IMR-90 (cell line): ENCODE measurements at regions not wholly inside any gene's neighbourhood (a gene's known extent, or its start where the extent isn't known, plus 50 kb on each side); places are given as distances from the start of the nearest gene placed in this dataset.

Experiments used
- ATAC-seq: fragments of 200-7000 bp; cut with Tn5 transposase; 2 replicates; pipeline ENCODE4 v1.9.1; 2020; ENCODE audit warnings: low read depth, mild to moderate bottlenecking, moderate library complexity
- BruUV-seq: library from RNA; stranded (reverse); fragments of 400-500 nt; replicated peaks from 2 replicates; lab custom pipeline; 2021; lab: Mats Ljungman, UMichigan
- CTCF ChIA-PET: fragments of 300-600 bp; formaldehyde crosslinking; extraction: SDS; loops from one replicate; lab custom pipeline; 2021; ENCODE audit warnings: antibody characterized with exemption; lab: Yijun Ruan, JAX
- POLR2A ChIA-PET: fragments of 300-600 bp; sonication (Branson Sonifier 250); formaldehyde crosslinking; loops from one replicate; lab custom pipeline; 2022; ENCODE audit warnings: antibody characterized with exemption; ENCODE audit not compliant: unreplicated experiment; lab: Charles Lee
- DNase-seq: peaks from one replicate; pipeline ENCODE4 v3.0.0; 2013
- H2AFZ ChIP-seq: replicated peaks from 2 replicates; pipeline ENCODE3; 2013; ENCODE audit warnings: low read length, mild to moderate bottlenecking; ENCODE audit not compliant: poor library complexity
- H2AK5ac ChIP-seq: 2 replicates; pipeline ENCODE4 v1.6.1; 2013; ENCODE audit warnings: low read depth, low read length, inconsistent platforms
- H2AK9ac ChIP-seq: replicated peaks from 2 replicates; pipeline ENCODE3; 2013; ENCODE audit warnings: mild to moderate bottlenecking, low read depth, low read length, moderate library complexity; ENCODE audit not compliant: poor library complexity
- H2BK120ac ChIP-seq: 2 replicates; pipeline ENCODE4 v1.6.1; 2013; ENCODE audit warnings: low read depth, low read length, inconsistent platforms
- H2BK15ac ChIP-seq: 3 replicates; pipeline ENCODE4 v1.6.1; 2013; ENCODE audit warnings: low read depth, low read length, inconsistent platforms
- H2BK20ac ChIP-seq: 2 replicates; pipeline ENCODE4 v1.6.1; 2013; ENCODE audit warnings: low read depth, mild to moderate bottlenecking, inconsistent platforms, low read length, moderate library complexity
- H2BK5ac ChIP-seq: 2 replicates; pipeline ENCODE4 v1.6.1; 2013; ENCODE audit warnings: mild to moderate bottlenecking, low read depth, low read length, inconsistent platforms; ENCODE audit not compliant: poor library complexity, severe bottlenecking
- H3K14ac ChIP-seq: replicated peaks from 2 replicates; pipeline ENCODE4 v1.6.1; 2013; ENCODE audit warnings: low read depth, low read length, inconsistent platforms
- H3K18ac ChIP-seq: 2 replicates; pipeline ENCODE4 v1.6.1; 2013; ENCODE audit warnings: low read depth, low read length, control low read depth
- H3K23ac ChIP-seq: 2 replicates; pipeline ENCODE4 v1.6.1; 2013; ENCODE audit warnings: low read depth, low read length, inconsistent platforms
- H3K27ac ChIP-seq: 2 replicates; pipeline ENCODE4 v1.5.1; 2013; ENCODE audit warnings: mild to moderate bottlenecking, control low read depth, low read length; ENCODE audit not compliant: insufficient read depth
- H3K27me3 ChIP-seq: 2 replicates; pipeline ENCODE4 v1.6.1; 2013; ENCODE audit warnings: low read length; ENCODE audit not compliant: control insufficient read depth, insufficient read depth
- H3K36me3 ChIP-seq: 2 replicates; pipeline ENCODE4 v1.6.1; 2013; ENCODE audit warnings: low read length, mixed read lengths; ENCODE audit not compliant: control insufficient read depth, insufficient read depth
- H3K4ac ChIP-seq: 2 replicates; pipeline ENCODE4 v1.6.1; 2013; ENCODE audit warnings: low read depth, low read length, inconsistent platforms
- H3K4me1 ChIP-seq: 2 replicates; pipeline ENCODE4 v1.6.1; 2013; ENCODE audit warnings: low read length, mixed read lengths; ENCODE audit not compliant: control insufficient read depth, insufficient read depth
- H3K4me2 ChIP-seq: 2 replicates; pipeline ENCODE4 v1.6.1; 2013; ENCODE audit warnings: low read depth, mild to moderate bottlenecking, control low read depth, low read length, moderate library complexity
- H3K4me3 ChIP-seq: 2 replicates; pipeline ENCODE4 v1.5.1; 2013; ENCODE audit warnings: low read depth, mild to moderate bottlenecking, control low read depth, low read length, moderate library complexity; ENCODE audit not compliant: insufficient read depth
- H3K56ac ChIP-seq: 2 replicates; pipeline ENCODE4 v1.6.1; 2013; ENCODE audit warnings: low read length, inconsistent platforms; ENCODE audit not compliant: insufficient read depth; ENCODE audit errors: extremely low read depth
- H3K79me1 ChIP-seq, 2 experiments: 2 replicates each; pipeline ENCODE4 v1.6.1; 2013; ENCODE audit warnings: low read length in 2 of 2, inconsistent platforms in 1 of 2, low read depth in 1 of 2
- H3K9ac ChIP-seq: 2 replicates; pipeline ENCODE4 v1.6.1; 2013; ENCODE audit warnings: low read depth, low read length, control low read depth
- H3K9me1 ChIP-seq: 2 replicates; pipeline ENCODE4 v1.6.1; 2013; ENCODE audit warnings: low read length, inconsistent platforms; ENCODE audit not compliant: insufficient read depth
- H3K9me3 ChIP-seq: 2 replicates; pipeline ENCODE4 v1.6.1; 2013; ENCODE audit warnings: low read length; ENCODE audit not compliant: control insufficient read depth, insufficient read depth
- H4K20me1 ChIP-seq: 2 replicates; pipeline ENCODE4 v1.6.1; 2013; ENCODE audit warnings: low read length, inconsistent platforms; ENCODE audit not compliant: insufficient read depth
- H4K5ac ChIP-seq: 2 replicates; pipeline ENCODE4 v1.6.1; 2013; ENCODE audit warnings: mild to moderate bottlenecking, low read depth, low read length, control low read depth
- H4K8ac ChIP-seq, 2 experiments: 2 replicates each; pipeline ENCODE4 v1.6.1; 2013; ENCODE audit warnings: low read depth in 2 of 2, low read length in 2 of 2, control low read depth in 1 of 2, inconsistent platforms in 1 of 2
- H4K91ac ChIP-seq: 2 replicates; pipeline ENCODE4 v1.6.1; 2013; ENCODE audit warnings: low read depth, low read length, inconsistent platforms; ENCODE audit not compliant: insufficient read depth
- ELK1 ChIP-seq: fragments of 150-350 bp; IDR thresholded peaks from 2 replicates; pipeline ENCODE4 v1.6.1; 2016; ENCODE audit warnings: low read depth, mild to moderate bottlenecking, low read length, moderate library complexity, borderline replicate concordance
- MAFK ChIP-seq: IDR thresholded peaks from 2 replicates; pipeline ENCODE4 v1.6.1; 2012; ENCODE audit warnings: low read depth, low read length, improper control_type of control experiment
- WGBS, 2 experiments: methylation state at CpG; one replicate each; pipeline versions ENCODE4 v1.1.5 to v1.1.7; 2013; ENCODE audit warnings: missing lambda C conversion rate in 2 of 2; ENCODE audit not compliant: insufficient read length in 1 of 2; ENCODE audit errors: extremely low coverage in 2 of 2; 5-methylcytosine and 5-hydroxymethylcytosine counted together
- dilution Hi-C: fragments of 300-500 bp; cut with HindIII; formaldehyde crosslinking; loops from one replicate; pipeline ENCODE4 v1.14.3; 2018; ENCODE audit warnings: low sequenced_read_pairs; ENCODE audit not compliant: unreplicated experiment
- in situ Hi-C: fragments of 300-500 bp; cut with MboI; formaldehyde crosslinking; loops from 3 replicates; pipeline ENCODE4 v1.14.3; 2019; ENCODE audit warnings: low sequenced_read_pairs, inconsistent platforms, mixed read lengths
- intact Hi-C: fragments of 100-400 bp; cut with micrococcal nuclease; formaldehyde crosslinking; loops from 2 replicates; pipeline ENCODE4 v1.10.0; 2022

- WGBS, 2 experiments: 33% methylated on average over 1 of the region's 3 CpGs; no CpG with 5 or more reads in 1 of the 2 experiments
- Histone ChIP-seq H3K27me3 (no peaks in the 10 kb centered on the region), H3K18ac (no peak overlapping the region), H3K9me1 (no peaks in the 10 kb centered on the region; the same call in 1 of the 2 replicates), H3K36me3 (no peaks in the 10 kb centered on the region), H3K79me1 (no peaks in the 10 kb centered on the region), H3K14ac (no peak overlapping the region), H3K4me1 (no peaks in the 10 kb centered on the region), H4K20me1 (no peaks in the 10 kb centered on the region), H2BK20ac (no peak overlapping the region), H2AK9ac (no peak overlapping the region), H3K4ac (no peak overlapping the region), H3K9me3 (no peaks in the 10 kb centered on the region), H2BK5ac (no peak overlapping the region), H2BK15ac (no peak overlapping the region), H2BK120ac (no peak overlapping the region), H4K91ac (no peak overlapping the region), H3K4me2 (no peak overlapping the region), H3K56ac (no peak overlapping the region), H3K9ac (no peak overlapping the region), H2AFZ (no peak overlapping the region), H3K23ac (no peak overlapping the region), H4K5ac (no peak overlapping the region), H4K8ac (no peak overlapping the region), H3K27ac (no peak overlapping the region), H2AK5ac (no peak overlapping the region), H3K4me3 (no peak overlapping the region)
- intact Hi-C loops: no loop called here
- peak; percentile 86 for TF ChIP-seq MAFK
- TF ChIP-seq ELK1: no peak
- ATAC-seq (no peak), DNase-seq (no peak)
- dilution Hi-C loops: no loop called here
- in situ Hi-C loops: no loop called here
- POLR2A ChIA-PET: no interaction called here
- no TSS peak for BruUV-seq
- CTCF ChIA-PET: no interaction called here
These were observed 203.4 kb upstream of the RAB6C start for GRCh38 chr2:129775952-129776653.
